Colonic mucosa (tissue), 4 donors: ENCODE measurements at regions not wholly inside any gene's neighbourhood (a gene's known extent, or its start where the extent isn't known, plus 50 kb on each side); places are given as distances from the start of the nearest gene placed in this dataset.

Source experiments
- DNase-seq: peaks from one replicate; pipeline ENCODE4 v3.0.0-alpha.2; 2020
- H3K27ac ChIP-seq: fragments of 200-600 bp; one replicate; pipeline ENCODE4 v1.8.0; 2021
- H3K27me3 ChIP-seq: fragments of 200-600 bp; one replicate; pipeline ENCODE4 v1.8.0; 2021
- H3K36me3 ChIP-seq: fragments of 200-600 bp; one replicate; pipeline ENCODE4 v1.8.0; 2021
- H3K4me1 ChIP-seq: fragments of 200-600 bp; one replicate; pipeline ENCODE4 v1.8.0; 2021; ENCODE audit warnings: mild to moderate bottlenecking
- H3K4me3 ChIP-seq: fragments of 200-600 bp; one replicate; pipeline ENCODE4 v1.8.0; 2021
- H3K9ac ChIP-seq, 2 donors: one replicate each; pipeline ENCODE4 v1.7.0; 2013; ENCODE audit warnings: control low read depth in 2 of 2, low read depth in 2 of 2, low read length in 2 of 2
- H3K9me3 ChIP-seq: fragments of 200-600 bp; one replicate; pipeline ENCODE4 v1.8.0; 2021
- CTCF ChIP-seq: fragments of 200-600 bp; IDR thresholded peaks from one replicate; pipeline ENCODE4 v1.8.0; 2022; ENCODE audit warnings: antibody characterized with exemption, mild to moderate bottlenecking
- intact Hi-C: fragments of 100-400 bp; cut with DNase I; formaldehyde crosslinking; loops from one replicate; pipeline ENCODE4 v1.14.1; 2022
- donor health status: healthy.
- donor health status: DM: no; HTN: no; CAD: no.
- donor health status: DM: no; HTN: no; CAD: no.

- peak; percentile 8 for TF ChIP-seq CTCF
- Histone ChIP-seq H3K27me3 (peaks cover 9% of the 10 kb centered on the region), H3K4me3 (no peak overlapping the region), H3K9me3 (no peaks in the 10 kb centered on the region), H3K4me1 (no peaks in the 10 kb centered on the region), H3K27ac (no peak overlapping the region), H3K36me3 (no peaks in the 10 kb centered on the region), H3K9ac (no peak overlapping the region)
- intact Hi-C loops = no loop called here
- no peak for DNase-seq
Measured at GRCh38 chr20:59519707-59520014, 84.7 kb upstream of the PHACTR3 start.

DNA sequence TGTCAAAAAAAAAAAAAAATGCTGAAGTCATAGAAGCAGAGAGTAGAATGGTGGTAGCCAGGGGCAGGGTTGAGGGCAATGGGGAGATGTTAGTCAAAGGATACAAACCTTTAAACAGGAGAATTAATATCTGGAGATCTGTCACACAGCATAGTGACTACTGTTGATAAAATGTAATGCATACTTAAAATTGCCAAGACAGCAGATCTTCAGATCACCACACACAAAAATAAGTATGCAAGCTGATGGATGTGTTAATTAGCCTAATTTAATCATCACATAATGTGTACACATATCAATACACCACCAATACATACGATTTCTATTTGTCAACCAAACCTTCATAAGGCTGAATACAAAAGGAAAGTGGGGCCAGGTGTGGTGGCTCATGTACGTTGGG lies 83.5 kb upstream of the PHACTR3 start:
- Histone ChIP-seq H3K27ac (no peak overlapping the region), H3K9ac (no peak overlapping the region), H3K27me3 (peaks cover 5% of the 10 kb centered on the region), H3K4me1 (no peaks in the 10 kb centered on the region), H3K36me3 (no peaks in the 10 kb centered on the region), H3K4me3 (no peak overlapping the region), H3K9me3 (no peaks in the 10 kb centered on the region)
- DNase-seq = no peak
- no peak for TF ChIP-seq CTCF
- intact Hi-C loops = no loop called here

DNA sequence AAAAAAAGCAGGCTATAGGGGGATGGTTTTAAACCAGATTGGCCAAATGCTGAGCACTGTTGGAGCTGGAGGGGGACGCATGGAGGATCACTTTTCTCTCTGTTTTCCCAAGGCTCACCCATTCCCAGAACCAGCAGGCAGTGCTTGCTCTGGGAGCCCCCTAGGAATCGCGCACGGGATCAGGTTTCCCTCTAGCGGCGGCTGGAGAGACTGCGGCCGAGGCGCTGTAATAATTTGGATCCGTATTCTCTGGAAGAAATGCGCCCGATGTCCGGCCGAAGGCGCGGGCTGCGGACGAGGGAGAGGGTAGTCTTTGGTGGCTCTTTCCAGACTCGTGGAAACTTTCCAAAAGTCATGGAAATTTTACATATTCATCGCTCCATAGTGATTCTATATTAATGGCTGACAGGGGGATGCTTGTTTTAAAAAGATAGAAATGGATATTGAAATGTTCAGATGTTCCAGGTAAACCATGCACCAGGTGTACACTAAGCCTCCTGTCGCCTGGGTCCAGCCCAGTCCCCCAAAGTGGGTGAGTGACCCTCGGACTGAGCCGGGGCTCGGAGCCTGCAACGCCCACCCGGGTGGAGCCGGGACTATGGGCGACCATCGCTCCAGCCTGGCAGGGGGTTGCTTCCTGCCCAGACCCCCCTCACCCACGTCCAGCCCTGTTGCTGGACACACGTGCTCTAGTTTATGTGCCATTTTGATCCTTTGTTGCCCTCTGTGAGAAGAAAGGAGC lies 78.7 kb upstream of the PHACTR3 start:
- no peak overlapping the region for H3K4me3 ChIP-seq
- H3K9ac ChIP-seq = no peak overlapping the region
- no peaks in the 10 kb centered on the region for H3K9me3 ChIP-seq
- no peak overlapping the region for H3K27ac ChIP-seq
- no peaks in the 10 kb centered on the region for H3K4me1 ChIP-seq
- no peaks in the 10 kb centered on the region for H3K36me3 ChIP-seq
- TF ChIP-seq CTCF = peak; percentile 83
- peak; percentile 54 for DNase-seq
- peaks cover 6% of the 10 kb centered on the region for H3K27me3 ChIP-seq
- intact Hi-C loops = no loop called here

GRCh38 chr20:59526242-59527225 lies 77.8 kb upstream of the PHACTR3 start:
- no peak for DNase-seq
- Histone ChIP-seq H3K27me3 (peaks cover 6% of the 10 kb centered on the region), H3K9me3 (no peaks in the 10 kb centered on the region)

GRCh38 chr20:59530782-59531181 lies 73.6 kb upstream of the PHACTR3 start:
- DNase-seq = no peak
- no peak overlapping the region for H3K4me3 ChIP-seq
- intact Hi-C loops = no loop called here
- no peaks in the 10 kb centered on the region for H3K4me1 ChIP-seq
- no peak for TF ChIP-seq CTCF
- no peak overlapping the region for H3K27ac ChIP-seq
- H3K27me3 ChIP-seq = peaks cover 6% of the 10 kb centered on the region
- H3K9me3 ChIP-seq = no peaks in the 10 kb centered on the region
- H3K36me3 ChIP-seq = no peaks in the 10 kb centered on the region
- H3K9ac ChIP-seq = no peak overlapping the region

More at GRCh38 chr20:59526242-59527225, 77.8 kb upstream of the PHACTR3 start:
- Histone ChIP-seq H3K36me3 (no peaks in the 10 kb centered on the region), H3K4me3 (no peak overlapping the region), H3K27ac (no peak overlapping the region), H3K4me1 (no peaks in the 10 kb centered on the region), H3K9ac (no peak overlapping the region)
- intact Hi-C loops = no loop called here
- TF ChIP-seq CTCF = no peak
